NB4 (cell line): ENCODE measurements at regions not wholly inside any gene's neighbourhood (a gene's known extent, or its start where the extent isn't known, plus 50 kb on each side); places are given as distances from the start of the nearest gene placed in this dataset.

Source experiments
- POLR2A ChIP-seq: IDR thresholded peaks from 2 replicates; pipeline ENCODE4 v1.6.1; 2011; ENCODE audit warnings: mild to moderate bottlenecking; ENCODE audit not compliant: insufficient read length; ENCODE audit errors: extremely low read depth
- TF ChIP-seq, protein P1 (sequence below): IDR thresholded peaks from one replicate; pipeline ENCODE4 v1.5.1; 2012; ENCODE audit warnings: low read depth, low read length
- TF ChIP-seq, protein P2 (sequence below): IDR thresholded peaks from 2 replicates; pipeline ENCODE4 v1.6.1; 2011; ENCODE audit warnings: low read depth, low read length

- TF ChIP-seq POLR2A: no peak
- TF ChIP-seq, protein P1, sequence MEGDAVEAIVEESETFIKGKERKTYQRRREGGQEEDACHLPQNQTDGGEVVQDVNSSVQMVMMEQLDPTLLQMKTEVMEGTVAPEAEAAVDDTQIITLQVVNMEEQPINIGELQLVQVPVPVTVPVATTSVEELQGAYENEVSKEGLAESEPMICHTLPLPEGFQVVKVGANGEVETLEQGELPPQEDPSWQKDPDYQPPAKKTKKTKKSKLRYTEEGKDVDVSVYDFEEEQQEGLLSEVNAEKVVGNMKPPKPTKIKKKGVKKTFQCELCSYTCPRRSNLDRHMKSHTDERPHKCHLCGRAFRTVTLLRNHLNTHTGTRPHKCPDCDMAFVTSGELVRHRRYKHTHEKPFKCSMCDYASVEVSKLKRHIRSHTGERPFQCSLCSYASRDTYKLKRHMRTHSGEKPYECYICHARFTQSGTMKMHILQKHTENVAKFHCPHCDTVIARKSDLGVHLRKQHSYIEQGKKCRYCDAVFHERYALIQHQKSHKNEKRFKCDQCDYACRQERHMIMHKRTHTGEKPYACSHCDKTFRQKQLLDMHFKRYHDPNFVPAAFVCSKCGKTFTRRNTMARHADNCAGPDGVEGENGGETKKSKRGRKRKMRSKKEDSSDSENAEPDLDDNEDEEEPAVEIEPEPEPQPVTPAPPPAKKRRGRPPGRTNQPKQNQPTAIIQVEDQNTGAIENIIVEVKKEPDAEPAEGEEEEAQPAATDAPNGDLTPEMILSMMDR: peak; percentile 50
- TF ChIP-seq, protein P2, sequence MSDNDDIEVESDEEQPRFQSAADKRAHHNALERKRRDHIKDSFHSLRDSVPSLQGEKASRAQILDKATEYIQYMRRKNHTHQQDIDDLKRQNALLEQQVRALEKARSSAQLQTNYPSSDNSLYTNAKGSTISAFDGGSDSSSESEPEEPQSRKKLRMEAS: no peak
These were observed 2054.9 kb downstream of the PCDH7 start for GRCh38 chr4:32775049-32775448.
